ENCODE measurements at regions not wholly inside any gene's neighbourhood (a gene's known extent, or its start where the extent isn't known, plus 50 kb on each side); places are given as distances from the start of the nearest gene placed in this dataset.

DNA sequence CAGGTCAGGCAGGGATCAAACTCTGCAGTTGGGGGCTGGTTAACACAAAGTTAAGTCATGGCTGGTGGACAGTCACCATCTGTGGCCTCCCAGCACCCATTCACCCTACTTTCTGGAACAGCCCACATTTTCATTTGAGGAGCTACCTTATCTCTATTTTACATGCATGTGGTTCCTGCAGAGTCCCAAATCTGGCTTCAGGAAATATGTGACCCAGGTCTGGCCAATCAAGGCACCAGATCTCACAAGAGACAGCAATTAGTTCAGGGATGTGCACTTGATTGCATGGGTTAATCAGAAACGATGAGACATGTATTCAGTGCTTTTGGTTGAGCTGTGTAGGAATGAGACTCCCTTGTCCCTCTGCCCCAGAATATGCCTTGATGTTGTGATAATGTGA lies 170.9 kb downstream of the NR2F2 start:
- intact Hi-C loops (cut with DNase I) = no loop called here
- ATAC-seq = no peak
- DNase-seq (ENCODE audit: missing footprints) = no peak

DNA sequence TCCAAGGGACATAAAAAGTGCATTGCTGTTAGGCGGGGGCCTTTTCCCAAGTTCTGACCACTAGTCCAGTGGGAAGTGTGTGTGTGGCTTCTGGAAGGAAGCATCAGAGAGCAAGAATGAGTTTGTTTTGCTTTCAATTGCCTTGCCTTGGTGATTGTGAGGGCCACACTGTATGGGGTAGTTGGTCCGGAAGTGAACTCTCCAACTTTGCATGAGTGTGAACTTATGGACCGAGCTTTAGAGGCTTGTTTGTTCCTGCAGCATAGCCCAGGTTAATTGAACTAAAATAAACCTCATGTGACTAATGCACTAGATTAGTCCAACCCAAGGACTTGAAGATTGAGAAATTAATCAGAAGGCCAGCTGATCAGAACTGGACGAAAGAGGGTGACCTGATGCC lies 171.7 kb downstream of the NR2F2 start:
- no peak for DNase-seq (ENCODE audit: missing footprints)
- intact Hi-C loops (cut with DNase I) = no loop called here
- ATAC-seq = no peak

DNA sequence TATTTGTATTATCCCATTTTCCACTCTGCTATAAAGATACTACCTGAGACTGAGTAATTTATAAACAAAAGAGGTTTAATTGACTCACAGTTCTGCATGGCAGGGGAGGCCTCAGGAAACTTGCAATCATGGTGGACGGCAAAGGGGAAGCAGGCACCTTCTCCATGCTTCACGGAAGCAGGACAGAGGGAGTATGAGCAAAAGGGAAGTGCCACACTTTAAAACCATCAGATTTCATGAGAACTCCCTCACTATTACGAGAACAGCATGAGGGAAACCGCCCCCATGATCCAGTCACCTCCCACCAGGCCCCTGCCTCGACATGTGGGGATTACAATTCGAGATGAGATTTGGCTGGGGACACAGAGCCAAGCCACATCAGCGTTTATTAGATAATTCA lies 172.8 kb downstream of the NR2F2 start:
- ATAC-seq = no peak
- intact Hi-C loops (cut with DNase I) = no loop called here
- DNase-seq (ENCODE audit: missing footprints) = no peak

DNA sequence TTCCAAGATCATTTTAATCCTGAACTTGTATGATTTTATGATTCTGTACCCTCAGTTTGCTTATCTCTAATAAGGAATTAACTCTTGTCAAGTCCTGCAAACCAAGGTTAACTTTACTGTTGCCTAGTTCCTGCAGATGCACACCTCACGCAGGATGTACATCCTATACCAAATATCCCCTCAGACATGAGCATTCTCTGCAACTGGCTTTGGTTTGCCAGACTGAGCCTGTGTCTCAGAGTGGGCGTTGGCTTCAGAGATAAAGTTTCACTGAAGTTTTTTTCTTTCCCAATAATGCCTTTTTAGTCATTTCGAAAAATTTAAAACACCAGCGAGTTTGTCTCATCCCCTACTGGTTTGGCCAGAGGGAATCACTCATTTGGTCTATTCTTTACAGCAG lies 173.9 kb downstream of the NR2F2 start:
- DNase-seq (ENCODE audit: missing footprints) = no peak
- no peak for ATAC-seq
- intact Hi-C loops (cut with DNase I) = no loop called here

DNA sequence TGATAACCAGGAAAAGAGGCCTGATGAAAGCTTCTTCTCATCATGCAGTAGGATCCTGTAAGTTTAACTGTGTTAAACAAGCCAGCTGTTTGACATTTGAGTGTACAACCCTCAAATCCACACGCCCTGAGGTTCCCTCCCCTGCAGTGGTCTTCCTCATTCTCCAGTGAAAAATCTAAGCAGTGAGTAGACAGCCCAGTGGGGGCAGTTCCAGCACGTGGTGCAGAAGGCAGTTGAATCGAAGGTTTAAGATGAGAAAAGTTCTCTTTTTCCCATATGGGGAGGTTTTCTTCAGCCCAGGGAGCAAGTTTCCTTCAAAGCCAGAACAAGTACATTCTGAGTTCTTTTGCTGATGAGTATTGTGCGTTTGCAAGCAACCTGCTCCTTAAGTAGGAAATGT lies 174.5 kb downstream of the NR2F2 start:
- DNase-seq (ENCODE audit: missing footprints) (no peak), ATAC-seq (no peak)
- intact Hi-C loops (cut with DNase I) = no loop called here

DNA sequence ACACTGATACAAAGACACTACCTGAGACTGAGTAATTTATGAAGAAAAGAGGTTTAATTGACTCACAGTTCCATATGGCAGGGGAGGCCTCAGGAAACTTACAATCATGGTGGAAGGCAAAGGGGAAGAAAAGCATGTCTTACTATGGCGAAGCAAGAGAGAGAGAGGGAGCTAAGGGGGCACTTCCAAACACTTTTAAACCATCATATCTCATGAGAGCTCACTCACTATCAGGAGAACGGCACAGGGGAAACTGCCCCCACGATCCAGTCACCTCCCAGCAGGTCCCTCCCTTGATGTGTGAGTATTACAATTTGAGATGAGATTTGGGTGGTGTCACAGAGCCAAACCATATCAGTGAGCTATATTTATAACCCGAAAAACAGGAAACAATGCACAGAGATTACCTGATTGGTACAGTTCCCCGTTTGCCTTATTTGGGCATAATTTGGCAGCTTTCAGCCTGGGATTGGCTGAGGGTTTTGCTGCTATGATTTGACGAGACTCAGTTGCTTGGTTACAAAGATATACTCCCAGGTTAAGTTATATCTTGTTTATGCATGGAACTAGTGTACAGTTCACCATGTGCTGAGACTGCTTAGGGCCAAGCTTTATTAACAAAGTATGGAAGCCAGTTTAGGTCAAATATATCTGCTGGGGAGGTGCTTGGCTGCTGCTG lies 184.2 kb downstream of the NR2F2 start:
- DNase-seq (ENCODE audit: missing footprints) (no peak), ATAC-seq (no peak)
- intact Hi-C loops (cut with DNase I) = no loop called here

DNA sequence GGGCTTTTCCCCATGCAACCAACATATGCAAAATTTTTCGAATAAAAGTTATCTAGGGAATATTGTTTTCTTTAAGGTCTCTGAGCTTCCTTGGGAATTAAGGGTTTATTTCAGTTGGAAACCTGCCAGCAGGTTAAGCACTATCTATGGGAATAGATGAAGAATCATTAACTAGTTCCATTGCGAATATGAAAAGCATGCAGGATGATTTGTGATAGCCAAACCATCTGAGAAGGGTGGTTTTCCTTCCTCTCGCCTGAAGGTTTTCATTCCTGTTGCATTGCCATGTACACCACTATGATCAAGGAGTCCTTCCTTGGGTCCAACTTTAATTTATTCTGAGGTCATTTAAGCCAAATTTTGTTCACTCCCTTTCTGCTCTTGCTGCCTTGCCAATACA lies 184.9 kb downstream of the NR2F2 start:
- ATAC-seq (no peak), DNase-seq (ENCODE audit: missing footprints) (no peak)
- intact Hi-C loops (cut with DNase I) = no loop called here

DNA sequence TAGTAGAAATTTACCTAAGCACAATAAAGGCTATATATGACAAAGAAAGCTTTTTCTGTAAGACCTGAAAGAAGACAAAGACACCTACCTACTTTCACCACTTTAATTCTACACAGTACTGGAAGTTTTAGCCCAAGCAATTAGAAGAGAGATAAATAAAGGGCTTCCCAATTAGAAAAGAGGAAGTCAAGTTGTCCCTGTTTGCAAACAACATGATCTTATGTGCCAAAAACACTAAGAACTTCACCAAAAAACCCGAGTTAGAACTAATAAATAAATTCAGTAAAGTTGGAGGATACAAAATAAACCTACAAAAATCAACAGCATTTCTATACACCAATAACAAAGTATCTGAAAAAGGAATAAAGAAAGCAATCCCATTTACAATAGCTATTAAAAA lies 190.9 kb downstream of the NR2F2 start:
- intact Hi-C loops (cut with DNase I) = no loop called here
- ATAC-seq = no peak
- no peak for DNase-seq (ENCODE audit: missing footprints)

DNA sequence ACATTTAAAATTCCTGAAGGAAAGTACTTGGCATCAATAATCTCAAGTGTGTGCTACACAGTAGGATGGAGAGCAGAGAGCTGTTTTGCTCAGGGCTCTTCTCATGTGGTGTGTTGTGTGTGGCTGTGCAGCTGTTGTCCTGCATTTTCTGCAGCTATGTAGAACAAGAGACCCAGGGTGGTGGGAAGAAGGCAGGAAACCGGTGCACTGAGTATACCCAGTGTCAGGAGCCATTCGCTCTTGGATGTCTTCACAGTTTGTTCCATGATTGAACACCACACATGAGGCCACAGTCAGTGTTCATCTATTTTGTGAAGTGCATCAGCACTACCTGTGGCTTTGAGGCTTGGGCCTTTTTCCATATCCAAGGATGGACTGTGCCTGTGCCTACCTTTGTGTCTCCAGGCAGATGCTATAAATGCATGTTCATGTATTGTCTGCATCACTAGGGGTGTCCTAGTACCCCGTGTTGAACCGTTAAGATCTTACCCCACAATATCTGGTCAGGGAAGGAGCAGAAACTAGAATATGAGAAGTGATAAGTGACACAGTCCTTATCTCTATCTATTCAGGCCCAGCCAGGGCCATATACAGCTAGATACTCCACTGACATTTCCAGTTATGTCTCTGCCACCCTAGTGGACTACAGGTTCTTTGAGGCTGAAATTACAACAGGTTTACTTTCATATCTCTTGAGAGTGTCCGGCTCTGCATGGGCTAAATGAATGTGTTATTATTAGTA lies 194.3 kb downstream of the NR2F2 start:
- DNase-seq (ENCODE audit: missing footprints) (no peak), ATAC-seq (no peak)
- intact Hi-C loops (cut with DNase I) = no loop called here

DNA sequence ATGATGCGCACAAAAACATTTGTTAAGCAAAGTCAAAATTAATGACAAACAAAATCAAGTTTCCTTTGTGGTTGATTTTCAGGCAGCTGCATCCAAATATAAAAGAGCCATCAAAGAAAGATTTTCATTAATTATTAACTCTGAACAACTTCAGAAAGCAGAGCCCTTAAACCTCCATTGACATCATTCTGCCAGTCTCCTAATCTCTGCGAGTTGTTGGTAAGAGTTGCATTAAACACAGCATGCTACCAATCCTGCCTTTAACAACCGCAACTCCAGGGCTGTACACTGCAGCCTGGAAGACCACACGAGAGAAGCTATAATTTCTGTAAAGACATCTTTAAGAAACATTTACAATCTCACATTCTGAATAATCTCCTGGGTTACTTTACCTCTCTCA lies 204.6 kb downstream of the NR2F2 start:
- intact Hi-C loops (cut with DNase I) = no loop called here
- no peak for ATAC-seq

DNA sequence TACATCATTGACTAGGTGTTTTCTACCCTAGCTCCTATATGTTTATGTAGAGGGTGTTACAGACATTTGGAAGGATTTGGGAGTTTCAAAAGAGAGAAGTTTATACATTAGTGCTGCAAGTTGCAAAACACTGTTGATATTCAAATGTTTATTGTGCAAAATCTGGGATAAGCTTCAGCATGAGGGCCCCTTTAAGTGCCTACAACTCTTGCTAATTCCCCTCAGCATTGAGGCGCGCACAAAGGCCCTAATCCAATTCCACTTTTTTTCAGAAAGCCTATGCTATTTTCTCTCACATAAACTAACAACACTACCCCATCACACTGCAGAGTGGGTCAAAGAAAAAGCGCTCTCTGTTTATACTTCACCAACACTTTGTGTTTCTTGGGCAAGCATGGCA lies 208.0 kb downstream of the NR2F2 start:
- ATAC-seq (no peak), DNase-seq (ENCODE audit: missing footprints) (no peak)
- intact Hi-C loops (cut with DNase I) = no loop called here

More for the DNA sequence above, 204.6 kb downstream of the NR2F2 start:
- DNase-seq (ENCODE audit: missing footprints) = no peak

DNA sequence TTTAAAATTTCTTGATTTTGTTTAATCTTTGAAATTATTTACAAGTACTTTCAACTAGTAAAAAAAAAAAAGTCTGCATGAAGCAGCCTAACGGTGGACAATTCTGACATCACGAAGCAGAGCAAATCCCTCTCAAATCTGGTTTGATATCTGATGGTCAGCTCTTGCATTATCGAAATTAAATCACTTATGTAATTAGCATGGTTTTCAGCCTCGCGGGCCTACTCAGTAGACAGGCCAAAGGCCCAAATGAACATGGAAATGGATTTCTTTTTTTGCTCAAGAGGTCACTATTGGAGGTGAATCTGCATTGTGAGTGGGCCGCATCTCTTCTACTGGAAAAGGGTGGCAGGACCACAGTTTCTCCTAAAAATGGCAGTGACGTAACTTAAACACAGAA lies 209.8 kb downstream of the NR2F2 start:
- intact Hi-C loops (cut with DNase I) = no loop called here
- ATAC-seq = no peak

DNA sequence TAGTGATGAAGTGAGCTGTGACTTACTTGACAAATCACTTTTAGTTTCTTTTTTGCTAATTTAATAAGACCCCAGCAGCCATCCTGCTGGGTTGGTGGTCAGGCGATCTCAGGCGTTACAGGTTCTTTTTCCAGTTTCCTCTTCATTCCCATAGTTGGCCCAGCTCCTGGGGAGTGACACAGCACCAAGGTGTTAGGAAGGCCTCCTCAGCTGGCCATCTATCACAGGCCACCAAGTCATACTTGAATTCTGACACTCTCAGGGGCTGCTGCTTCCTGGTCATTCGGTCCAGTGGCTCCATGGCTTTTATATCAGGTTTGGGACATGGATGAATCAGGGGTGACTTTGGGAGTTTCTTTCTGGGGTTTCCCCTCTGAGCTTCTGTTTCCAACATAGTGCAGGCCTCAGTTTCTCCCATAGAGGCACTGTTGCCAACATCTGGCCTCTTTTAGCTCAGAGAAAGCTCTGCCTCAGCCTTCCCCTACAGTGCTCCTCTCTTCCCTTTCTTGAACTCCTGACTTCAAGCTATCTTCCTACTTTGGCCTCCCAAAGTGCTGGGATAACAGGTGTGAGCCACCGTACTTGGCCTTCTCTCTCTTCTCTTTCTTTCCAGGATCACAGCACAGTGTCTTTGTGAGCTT lies 211.8 kb downstream of the NR2F2 start:
- intact Hi-C loops (cut with DNase I) = no loop called here
- no peak for DNase-seq (ENCODE audit: missing footprints)

More for the DNA sequence above, 209.8 kb downstream of the NR2F2 start:
- no peak for DNase-seq (ENCODE audit: missing footprints)

DNA sequence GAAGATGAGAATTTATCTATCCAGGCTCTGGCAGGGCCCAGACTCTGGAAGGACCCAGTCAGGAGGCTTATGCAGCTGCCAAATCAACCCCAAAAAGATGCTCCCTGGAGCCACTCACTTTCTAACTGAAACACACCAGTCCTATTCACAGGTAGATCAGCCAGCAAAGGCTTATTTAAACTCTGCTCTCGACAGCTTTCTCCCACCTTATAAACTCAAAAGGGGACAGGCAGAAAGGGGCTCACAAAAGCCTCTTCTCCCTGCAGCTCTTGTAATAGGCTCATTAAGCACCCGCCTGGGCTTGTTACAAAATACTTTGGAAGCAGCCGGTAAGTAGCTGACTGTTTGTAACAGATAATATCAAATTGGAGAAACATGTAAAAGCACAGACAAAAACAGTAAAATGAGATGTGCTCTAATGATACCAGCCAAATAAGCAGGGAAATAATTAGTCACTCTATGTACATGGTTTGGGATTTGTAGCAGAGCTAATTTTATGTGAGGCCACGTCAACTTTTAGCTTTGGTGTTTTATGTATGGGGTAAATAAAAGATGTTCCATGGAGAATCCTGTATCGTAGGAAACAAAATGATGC lies 213.8 kb downstream of the NR2F2 start:
- ATAC-seq (no peak), DNase-seq (ENCODE audit: missing footprints) (no peak)
- intact Hi-C loops (cut with DNase I) = no loop called here

More for the DNA sequence above, 211.8 kb downstream of the NR2F2 start:
- no peak for ATAC-seq

DNA sequence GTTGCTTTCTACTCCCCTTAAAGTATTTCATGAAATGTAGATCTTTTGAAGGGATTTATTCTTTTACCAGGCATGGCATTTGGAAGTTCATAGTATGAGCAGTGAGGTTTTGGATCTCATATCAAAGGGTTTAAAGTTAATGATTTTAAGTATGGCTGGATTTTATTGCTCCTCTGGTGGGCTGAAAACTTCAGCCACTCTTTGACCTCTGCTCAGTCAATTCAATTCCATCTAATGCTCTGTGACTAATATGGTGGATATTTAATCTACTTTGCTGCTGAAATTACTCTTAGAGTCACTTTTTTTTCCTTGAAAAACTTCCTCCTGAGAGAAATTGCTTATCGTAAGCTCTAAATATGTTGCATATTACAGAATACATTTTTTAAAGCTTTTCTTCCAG lies 218.6 kb downstream of the NR2F2 start:
- no peak for DNase-seq (ENCODE audit: missing footprints)
- intact Hi-C loops (cut with DNase I) = no loop called here
- no peak for ATAC-seq

DNA sequence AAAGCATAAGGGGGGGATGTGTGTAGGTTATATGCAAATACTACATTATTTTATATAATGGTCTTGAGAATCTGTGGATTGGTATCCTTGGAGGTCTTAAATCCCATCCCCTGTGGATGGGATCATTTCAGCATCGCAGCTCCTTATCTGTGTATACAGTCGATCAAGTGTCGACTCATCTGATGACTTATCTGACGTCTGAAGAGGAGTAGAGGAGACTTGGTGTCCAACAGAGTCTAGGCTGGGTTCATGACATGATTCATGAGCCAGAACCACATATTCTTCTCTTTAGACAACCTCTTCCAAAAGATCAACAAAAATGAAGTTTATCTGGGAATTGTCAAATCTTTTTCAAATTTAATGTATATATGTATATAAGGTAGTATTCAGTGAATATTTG lies 220.7 kb downstream of the NR2F2 start:
- ATAC-seq (no peak), DNase-seq (ENCODE audit: missing footprints) (no peak)
- intact Hi-C loops (cut with DNase I) = no loop called here

DNA sequence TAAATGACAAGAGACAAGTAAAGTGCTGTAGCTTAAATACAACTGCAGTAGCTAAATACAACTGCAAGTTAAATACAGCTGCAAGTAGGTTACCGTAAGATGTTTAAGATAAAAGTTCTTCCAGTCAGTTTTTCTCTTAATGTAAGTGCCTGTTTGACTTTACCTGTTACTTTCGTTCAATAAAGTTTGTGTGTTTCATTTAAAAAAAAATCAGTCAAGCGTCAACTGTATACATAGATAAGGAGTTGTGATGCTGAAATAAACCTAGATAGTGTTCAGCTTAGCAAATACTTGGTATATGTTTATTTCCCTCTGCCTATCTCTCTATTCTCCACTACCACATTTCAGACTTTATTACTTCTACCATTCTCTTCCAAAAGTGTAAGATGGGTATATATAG lies 221.2 kb downstream of the NR2F2 start:
- ATAC-seq (no peak), DNase-seq (ENCODE audit: missing footprints) (no peak)
- intact Hi-C loops (cut with DNase I) = no loop called here

DNA sequence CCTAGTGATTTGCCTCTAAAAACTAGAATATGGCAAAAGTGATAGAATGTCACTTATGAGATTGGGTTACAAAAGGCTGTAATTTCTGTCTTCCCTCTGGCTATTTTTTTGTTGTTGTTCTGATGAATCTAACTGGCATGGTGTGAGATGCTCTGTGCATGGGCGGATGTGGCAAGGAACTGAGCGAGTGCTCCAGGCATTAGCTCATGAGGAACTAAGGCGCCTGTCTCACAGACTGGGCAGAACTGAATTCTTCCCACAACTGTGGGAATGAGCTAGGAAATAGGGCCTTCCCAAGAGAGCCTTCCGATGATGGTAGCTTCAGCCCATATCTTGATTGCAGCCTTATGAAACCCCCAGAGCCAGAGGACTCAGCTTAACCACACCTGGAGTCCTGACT lies 222.5 kb downstream of the NR2F2 start:
- no peak for ATAC-seq
- intact Hi-C loops (cut with DNase I) = no loop called here
- no peak for DNase-seq (ENCODE audit: missing footprints)

DNA sequence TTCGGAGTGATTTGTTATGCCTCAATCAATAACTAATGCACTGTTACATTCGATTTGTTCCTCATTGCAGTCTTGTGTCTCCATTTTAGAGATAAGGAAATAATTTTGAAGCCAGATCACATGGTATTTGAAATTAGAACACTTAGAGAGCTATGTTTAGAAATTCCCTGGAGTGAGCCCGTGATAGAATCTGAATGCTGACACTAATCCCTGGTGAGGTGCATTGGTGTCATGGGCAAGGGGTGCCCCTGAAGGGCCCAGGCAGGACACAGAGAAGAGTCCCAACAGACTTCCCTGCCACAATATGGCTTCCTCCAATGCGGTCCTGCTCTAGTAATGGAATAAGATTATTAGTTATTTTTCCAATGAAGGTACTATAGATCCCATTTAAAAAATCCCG lies 223.0 kb downstream of the NR2F2 start:
- no peak for DNase-seq (ENCODE audit: missing footprints)
- ATAC-seq = peak; percentile 56
- intact Hi-C loops (cut with DNase I) = no loop called here

DNA sequence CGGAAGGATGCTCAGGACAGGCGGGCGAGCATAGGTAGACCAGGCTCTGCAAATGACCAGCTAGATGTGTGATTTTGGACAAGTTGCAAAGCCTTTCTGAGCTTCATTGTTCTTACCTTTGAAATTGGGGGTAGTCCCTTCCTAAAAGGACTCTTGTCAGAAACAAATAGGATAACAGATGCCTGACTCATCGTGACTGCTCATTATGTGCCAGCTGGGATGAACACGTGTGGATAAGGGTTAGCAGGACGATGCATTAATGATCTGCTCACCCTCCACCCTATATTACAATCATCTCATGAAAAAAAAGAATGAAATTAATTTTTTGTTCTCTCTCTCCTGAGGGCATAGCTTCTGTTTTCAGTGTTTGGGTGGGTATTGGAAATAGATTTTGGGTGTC lies 223.4 kb downstream of the NR2F2 start:
- no peak for DNase-seq (ENCODE audit: missing footprints)
- ATAC-seq = no peak
- intact Hi-C loops (cut with DNase I) = no loop called here
